BE2C (cell line): ENCODE measurements at regions not wholly inside any gene's neighbourhood (a gene's known extent, or its start where the extent isn't known, plus 50 kb on each side); places are given as distances from the start of the nearest gene placed in this dataset.

ENCODE experiments used
- DNase-seq: peaks from one replicate; pipeline ENCODE4 v3.0.0-alpha.2; 2020
- H3K27me3 ChIP-seq: fragments of 250-450 bp; sonication (Bioruptor Pico); 2 replicates; pipeline ENCODE4 v1.5.1; 2020; ENCODE audit warnings: mild to moderate bottlenecking
- H3K36me3 ChIP-seq: fragments of 250-450 bp; sonication (Bioruptor Pico); 2 replicates; pipeline ENCODE4 v1.5.1; 2020; ENCODE audit warnings: mild to moderate bottlenecking
- H3K4me1 ChIP-seq: fragments of 250-450 bp; sonication (Bioruptor Pico); 2 replicates; pipeline ENCODE4 v1.5.1; 2020
- H3K4me3 ChIP-seq: 2 replicates; pipeline ENCODE4 v1.5.1; 2011; ENCODE audit warnings: low read depth, low read length
- H3K9me3 ChIP-seq: fragments of 250-450 bp; sonication (Bioruptor Pico); 2 replicates; pipeline ENCODE4 v1.5.1; 2020
- CTCF ChIP-seq: IDR thresholded peaks from 2 replicates; pipeline ENCODE4 v1.5.1; 2012; ENCODE audit warnings: mild to moderate bottlenecking, low read depth, low read length

- no peaks in the 10 kb centered on the region for H3K36me3 ChIP-seq
- H3K4me3 ChIP-seq: no peak overlapping the region
- peaks cover 5% of the 10 kb centered on the region; the same call in 1 of the 2 replicates for H3K27me3 ChIP-seq
- no peaks in the 10 kb centered on the region for H3K4me1 ChIP-seq
- TF ChIP-seq CTCF: peak; percentile 49
- no peaks in the 10 kb centered on the region for H3K9me3 ChIP-seq
- peak; percentile 12 for DNase-seq
Measured at GRCh38 chr14:29521526-29522137, 406.0 kb downstream of the PRKD1 start.
